ENCODE measurements at regions not wholly inside any gene's neighbourhood (a gene's known extent, or its start where the extent isn't known, plus 50 kb on each side); places are given as distances from the start of the nearest gene placed in this dataset.
A peak's percentile ranks its signal among the peaks of the same experiment; 100 is the strongest.

GRCh38 chr6:90434094-90434493 is 137.5 kb upstream of the BACH2 start:
- DNase-seq: no peak

- DNase-seq: no peak
These were observed 136.3 kb upstream of the BACH2 start for GRCh38 chr6:90432937-90433336.

- no peak for DNase-seq
These were observed 135.6 kb upstream of the BACH2 start for GRCh38 chr6:90432041-90432775.

GRCh38 chr6:90431576-90431975 is 134.9 kb upstream of the BACH2 start:
- DNase-seq: no peak

- no peak for DNase-seq
These were observed 133.1 kb upstream of the BACH2 start for GRCh38 chr6:90429713-90430112.

GRCh38 chr6:90428514-90428913 is 131.9 kb upstream of the BACH2 start:
- no peak for DNase-seq

- no peak for DNase-seq
These were observed 128.6 kb upstream of the BACH2 start for GRCh38 chr6:90425161-90425641.

- no peak for DNase-seq
These were observed 127.9 kb upstream of the BACH2 start for GRCh38 chr6:90424580-90424979.

- no peak for DNase-seq
These were observed 125.0 kb upstream of the BACH2 start for GRCh38 chr6:90421666-90422065.

GRCh38 chr6:90420500-90420899 is 123.9 kb upstream of the BACH2 start:
- DNase-seq: no peak

GRCh38 chr6:90417385-90417784 is 120.7 kb upstream of the BACH2 start:
- no peak for DNase-seq

GRCh38 chr6:90416322-90416721 is 119.7 kb upstream of the BACH2 start:
- DNase-seq: no peak

GRCh38 chr6:90415178-90415577 is 118.5 kb upstream of the BACH2 start:
- no peak for DNase-seq

GRCh38 chr6:90414352-90414751 is 117.7 kb upstream of the BACH2 start:
- DNase-seq: no peak

- DNase-seq: peak; percentile 82
These were observed 117.2 kb upstream of the BACH2 start for GRCh38 chr6:90413867-90414266.

GRCh38 chr6:90413396-90413795 is 116.8 kb upstream of the BACH2 start:
- no peak for DNase-seq

- no peak for DNase-seq
These were observed 116.1 kb upstream of the BACH2 start for GRCh38 chr6:90412538-90413369.

- DNase-seq: peak; percentile 58 to 62
These were observed 114.7 kb upstream of the BACH2 start for GRCh38 chr6:90411292-90411781.

- DNase-seq: no peak
These were observed 113.1 kb upstream of the BACH2 start for GRCh38 chr6:90409700-90410099.

GRCh38 chr6:90406957-90407356 is 110.3 kb upstream of the BACH2 start:
- DNase-seq: no peak

GRCh38 chr6:90406142-90406794 is 109.6 kb upstream of the BACH2 start:
- DNase-seq: no peak

GRCh38 chr6:90403489-90404381 is 107.1 kb upstream of the BACH2 start:
- DNase-seq: no peak

Data from activated CD4-positive, alpha-beta T cell treated with anti-CD3 and anti-CD28 coated beads, Interleukin-2, amount 50 U/mL, for 4 hours (primary cell).